ENCODE measurements at regions not wholly inside any gene's neighbourhood (a gene's known extent, or its start where the extent isn't known, plus 50 kb on each side); places are given as distances from the start of the nearest gene placed in this dataset.

GRCh38 chr1:221634606-221635005, 107.3 kb downstream of the DUSP10 start:
- peak in 2 of 5 donors; percentile 9 to 32 for DNase-seq
- no peaks in the 10 kb centered on the region for H3K36me3 ChIP-seq (ENCODE audit: control insufficient read depth in 2 of 3, insufficient read depth in 3 of 3, low read length in 3 of 3)
- no peaks in the 10 kb centered on the region for H3K27me3 ChIP-seq (ENCODE audit: control insufficient read depth, insufficient read depth, low read length)
- no peak overlapping the region for H3K4me3 ChIP-seq (ENCODE audit: low read length in 3 of 3)
- no peaks in the 10 kb centered on the region for H3K4me1 ChIP-seq (ENCODE audit: control insufficient read depth in 2 of 3, insufficient read depth in 2 of 3, low read depth in 1 of 3, low read length in 3 of 3)
- no peak for TF ChIP-seq CTCF (IDR thresholded peaks at IDR 0.05; ENCODE audit: borderline replicate concordance, extremely low read depth, insufficient read depth)
- H3K9me3 ChIP-seq (ENCODE audit: control insufficient read depth in 2 of 3, insufficient read depth in 1 of 3, low read length in 3 of 3): no peaks in the 10 kb centered on the region
- H3K9ac ChIP-seq (ENCODE audit: low read length in 3 of 3): no peak overlapping the region
- intact Hi-C loops (cut with DNase I): no loop called here
- FAIRE-seq: no peak
- no peak overlapping the region for H3K27ac ChIP-seq (ENCODE audit: low read depth in 2 of 2, low read length in 2 of 2)

GRCh38 chr1:221635305-221635704, 106.6 kb downstream of the DUSP10 start:
- no peak for TF ChIP-seq CTCF (IDR thresholded peaks at IDR 0.05; ENCODE audit: borderline replicate concordance, extremely low read depth, insufficient read depth)
- intact Hi-C loops (cut with DNase I): no loop called here

GRCh38 chr1:221636096-221636495, 105.8 kb downstream of the DUSP10 start:
- no peaks in the 10 kb centered on the region for H3K4me1 ChIP-seq (ENCODE audit: control insufficient read depth in 2 of 3, insufficient read depth in 2 of 3, low read depth in 1 of 3, low read length in 3 of 3)
- no peak overlapping the region for H3K27ac ChIP-seq (ENCODE audit: low read depth in 2 of 2, low read length in 2 of 2)
- no peaks in the 10 kb centered on the region for H3K36me3 ChIP-seq (ENCODE audit: control insufficient read depth in 2 of 3, insufficient read depth in 3 of 3, low read length in 3 of 3)
- FAIRE-seq (no peak), DNase-seq (no peak)
- H3K4me3 ChIP-seq (ENCODE audit: low read length in 3 of 3): no peak overlapping the region
- H3K9me3 ChIP-seq (ENCODE audit: control insufficient read depth in 2 of 3, insufficient read depth in 1 of 3, low read length in 3 of 3): no peaks in the 10 kb centered on the region
- H3K9ac ChIP-seq (ENCODE audit: low read length in 3 of 3): no peak overlapping the region
- H3K27me3 ChIP-seq (ENCODE audit: control insufficient read depth, insufficient read depth, low read length): no peaks in the 10 kb centered on the region
- TF ChIP-seq CTCF (IDR thresholded peaks at IDR 0.05; ENCODE audit: borderline replicate concordance, extremely low read depth, insufficient read depth): no peak
- intact Hi-C loops (cut with DNase I): no loop called here

More at GRCh38 chr1:221635305-221635704, 106.6 kb downstream of the DUSP10 start:
- no peak overlapping the region for H3K9ac ChIP-seq (ENCODE audit: low read length in 3 of 3)
- no peaks in the 10 kb centered on the region for H3K27me3 ChIP-seq (ENCODE audit: control insufficient read depth, insufficient read depth, low read length)
- FAIRE-seq (no peak), DNase-seq (no peak)
- H3K27ac ChIP-seq (ENCODE audit: low read depth in 2 of 2, low read length in 2 of 2): no peak overlapping the region
- no peaks in the 10 kb centered on the region for H3K36me3 ChIP-seq (ENCODE audit: control insufficient read depth in 2 of 3, insufficient read depth in 3 of 3, low read length in 3 of 3)
- H3K4me3 ChIP-seq (ENCODE audit: low read length in 3 of 3): no peak overlapping the region
- no peaks in the 10 kb centered on the region for H3K9me3 ChIP-seq (ENCODE audit: control insufficient read depth in 2 of 3, insufficient read depth in 1 of 3, low read length in 3 of 3)
- H3K4me1 ChIP-seq (ENCODE audit: control insufficient read depth in 2 of 3, insufficient read depth in 2 of 3, low read depth in 1 of 3, low read length in 3 of 3): no peaks in the 10 kb centered on the region

- Histone ChIP-seq H3K27ac (ENCODE audit: low read depth in 2 of 2, low read length in 2 of 2) (no peak overlapping the region), H3K4me1 (ENCODE audit: control insufficient read depth in 2 of 3, insufficient read depth in 2 of 3, low read depth in 1 of 3, low read length in 3 of 3) (no peaks in the 10 kb centered on the region), H3K4me3 (ENCODE audit: low read length in 3 of 3) (no peak overlapping the region), H3K27me3 (ENCODE audit: control insufficient read depth, insufficient read depth, low read length) (no peaks in the 10 kb centered on the region), H3K9me3 (ENCODE audit: control insufficient read depth in 2 of 3, insufficient read depth in 1 of 3, low read length in 3 of 3) (no peaks in the 10 kb centered on the region), H3K36me3 (ENCODE audit: control insufficient read depth in 2 of 3, insufficient read depth in 3 of 3, low read length in 3 of 3) (no peaks in the 10 kb centered on the region), H3K9ac (ENCODE audit: low read length in 3 of 3) (no peak overlapping the region)
- DNase-seq: no peak
- TF ChIP-seq CTCF (IDR thresholded peaks at IDR 0.05; ENCODE audit: borderline replicate concordance, extremely low read depth, insufficient read depth): no peak
- no peak for FAIRE-seq
- intact Hi-C loops (cut with DNase I): no loop called here
Observed at GRCh38 chr1:221636967-221637366, 104.9 kb downstream of the DUSP10 start.
